ENCODE measurements at regions not wholly inside any gene's neighbourhood (a gene's known extent, or its start where the extent isn't known, plus 50 kb on each side); places are given as distances from the start of the nearest gene placed in this dataset.

DNA sequence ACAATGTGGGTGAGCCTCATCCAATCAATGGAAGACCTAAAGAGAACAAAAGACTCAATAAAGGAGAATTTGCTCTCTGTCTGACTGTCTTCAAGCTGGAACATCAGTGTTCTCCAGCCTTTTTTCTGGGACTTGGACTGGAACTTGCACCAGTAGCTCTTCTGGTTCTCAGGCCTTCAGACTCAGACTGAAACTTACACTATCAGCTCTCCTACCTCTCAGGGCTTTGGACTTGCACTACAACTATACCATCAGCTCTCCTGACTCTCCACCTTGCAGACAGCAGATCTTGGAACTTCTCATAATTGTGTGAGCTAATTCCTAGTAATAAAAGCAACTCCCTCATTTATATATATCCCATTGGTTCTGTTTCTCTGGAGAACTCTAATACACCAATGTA, 185.9 kb downstream of the SMIM20 start:
- TF ChIP-seq, protein P1, sequence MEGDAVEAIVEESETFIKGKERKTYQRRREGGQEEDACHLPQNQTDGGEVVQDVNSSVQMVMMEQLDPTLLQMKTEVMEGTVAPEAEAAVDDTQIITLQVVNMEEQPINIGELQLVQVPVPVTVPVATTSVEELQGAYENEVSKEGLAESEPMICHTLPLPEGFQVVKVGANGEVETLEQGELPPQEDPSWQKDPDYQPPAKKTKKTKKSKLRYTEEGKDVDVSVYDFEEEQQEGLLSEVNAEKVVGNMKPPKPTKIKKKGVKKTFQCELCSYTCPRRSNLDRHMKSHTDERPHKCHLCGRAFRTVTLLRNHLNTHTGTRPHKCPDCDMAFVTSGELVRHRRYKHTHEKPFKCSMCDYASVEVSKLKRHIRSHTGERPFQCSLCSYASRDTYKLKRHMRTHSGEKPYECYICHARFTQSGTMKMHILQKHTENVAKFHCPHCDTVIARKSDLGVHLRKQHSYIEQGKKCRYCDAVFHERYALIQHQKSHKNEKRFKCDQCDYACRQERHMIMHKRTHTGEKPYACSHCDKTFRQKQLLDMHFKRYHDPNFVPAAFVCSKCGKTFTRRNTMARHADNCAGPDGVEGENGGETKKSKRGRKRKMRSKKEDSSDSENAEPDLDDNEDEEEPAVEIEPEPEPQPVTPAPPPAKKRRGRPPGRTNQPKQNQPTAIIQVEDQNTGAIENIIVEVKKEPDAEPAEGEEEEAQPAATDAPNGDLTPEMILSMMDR (conservative IDR thresholded peaks at IDR 0.05; ENCODE audit: low read depth, low read length): no peak
- no peaks in the 10 kb centered on the region for H4K20me1 ChIP-seq (ENCODE audit: insufficient read depth)
- H3K27ac ChIP-seq: no peak overlapping the region
- no peaks in the 10 kb centered on the region for H3K27me3 ChIP-seq (ENCODE audit: insufficient read depth, low read depth)
- no peaks in the 10 kb centered on the region for H3K36me3 ChIP-seq (ENCODE audit: insufficient read depth)
- H2AFZ ChIP-seq (ENCODE audit: low read depth): no peak overlapping the region
- H3K4me2 ChIP-seq: no peak overlapping the region
- no peak overlapping the region for H3K9ac ChIP-seq
- H3K4me1 ChIP-seq (ENCODE audit: low read depth, poor library complexity, severe bottlenecking): no peaks in the 10 kb centered on the region
- no peaks in the 10 kb centered on the region for H3K79me2 ChIP-seq (ENCODE audit: insufficient read depth, low read depth)
- no peak overlapping the region for H3K4me3 ChIP-seq (IDR thresholded peaks at IDR 0.05; ENCODE audit: insufficient read depth, low read depth, low read length)

DNA sequence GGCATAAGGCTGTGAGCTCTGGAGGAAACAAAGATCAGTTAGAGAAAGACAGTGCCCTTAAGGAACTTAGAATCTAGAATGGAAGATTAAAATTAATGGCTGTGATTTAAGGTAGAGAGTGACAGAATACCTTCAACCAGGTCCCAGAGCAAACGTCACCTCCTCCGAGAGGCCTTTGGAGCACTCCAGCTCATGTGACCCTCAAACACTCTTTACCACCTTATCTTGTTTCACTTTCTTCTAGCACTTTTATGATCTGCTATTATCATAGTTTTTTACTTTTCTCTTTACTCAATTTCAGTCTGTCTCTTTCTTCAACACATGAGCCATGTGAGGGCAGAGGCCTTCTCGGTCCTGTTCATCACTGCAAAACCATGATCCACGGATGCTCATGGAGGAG, 187.0 kb downstream of the SMIM20 start:
- Histone ChIP-seq H3K9ac (no peak overlapping the region), H3K27me3 (ENCODE audit: insufficient read depth, low read depth) (no peaks in the 10 kb centered on the region), H2AFZ (ENCODE audit: low read depth) (no peak overlapping the region), H3K4me2 (no peak overlapping the region), H3K36me3 (ENCODE audit: insufficient read depth) (no peaks in the 10 kb centered on the region), H3K4me3 (IDR thresholded peaks at IDR 0.05; ENCODE audit: insufficient read depth, low read depth, low read length) (no peak overlapping the region), H4K20me1 (ENCODE audit: insufficient read depth) (no peaks in the 10 kb centered on the region), H3K27ac (no peak overlapping the region), H3K4me1 (ENCODE audit: low read depth, poor library complexity, severe bottlenecking) (no peaks in the 10 kb centered on the region), H3K79me2 (ENCODE audit: insufficient read depth, low read depth) (no peaks in the 10 kb centered on the region)
- TF ChIP-seq, protein P1 (conservative IDR thresholded peaks at IDR 0.05; ENCODE audit: low read depth, low read length): no peak

DNA sequence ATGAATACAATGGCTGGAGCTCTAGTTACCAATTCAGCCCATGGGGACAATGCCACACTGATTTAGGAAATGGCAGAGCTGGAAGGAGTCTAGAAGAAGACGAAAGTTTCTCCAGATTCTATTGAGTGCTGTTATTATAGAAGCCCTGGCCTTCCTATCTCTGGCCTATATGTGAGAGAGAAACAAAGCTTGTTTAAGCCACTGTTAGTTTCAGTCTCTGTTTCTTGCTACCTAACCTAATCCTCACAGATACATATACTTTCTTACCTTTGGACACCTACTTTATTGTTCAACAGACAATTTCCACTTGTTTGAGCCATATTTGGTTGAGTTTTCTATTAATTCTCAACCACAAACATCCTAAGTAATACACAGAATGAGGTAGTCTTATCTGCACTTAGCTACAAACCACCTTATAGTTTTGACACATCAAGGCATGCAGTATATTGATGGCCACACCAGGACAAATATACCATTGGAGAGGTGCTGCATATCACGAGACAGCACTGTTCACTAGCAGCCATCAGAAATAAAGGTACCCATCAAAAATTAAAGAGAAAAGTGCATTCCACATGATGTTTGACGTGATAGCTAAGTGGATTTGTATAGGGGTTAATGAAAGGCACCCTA, 190.2 kb downstream of the SMIM20 start:
- Histone ChIP-seq H3K9ac (no peak overlapping the region), H3K4me3 (IDR thresholded peaks at IDR 0.05; ENCODE audit: insufficient read depth, low read depth, low read length) (no peak overlapping the region), H2AFZ (ENCODE audit: low read depth) (no peak overlapping the region), H3K4me2 (no peak overlapping the region), H3K4me1 (ENCODE audit: low read depth, poor library complexity, severe bottlenecking) (no peaks in the 10 kb centered on the region), H3K79me2 (ENCODE audit: insufficient read depth, low read depth) (no peaks in the 10 kb centered on the region), H3K27ac (no peak overlapping the region), H4K20me1 (ENCODE audit: insufficient read depth) (no peaks in the 10 kb centered on the region), H3K27me3 (ENCODE audit: insufficient read depth, low read depth) (no peaks in the 10 kb centered on the region), H3K36me3 (ENCODE audit: insufficient read depth) (no peaks in the 10 kb centered on the region)
- TF ChIP-seq, protein P1 (conservative IDR thresholded peaks at IDR 0.05; ENCODE audit: low read depth, low read length): no peak

DNA sequence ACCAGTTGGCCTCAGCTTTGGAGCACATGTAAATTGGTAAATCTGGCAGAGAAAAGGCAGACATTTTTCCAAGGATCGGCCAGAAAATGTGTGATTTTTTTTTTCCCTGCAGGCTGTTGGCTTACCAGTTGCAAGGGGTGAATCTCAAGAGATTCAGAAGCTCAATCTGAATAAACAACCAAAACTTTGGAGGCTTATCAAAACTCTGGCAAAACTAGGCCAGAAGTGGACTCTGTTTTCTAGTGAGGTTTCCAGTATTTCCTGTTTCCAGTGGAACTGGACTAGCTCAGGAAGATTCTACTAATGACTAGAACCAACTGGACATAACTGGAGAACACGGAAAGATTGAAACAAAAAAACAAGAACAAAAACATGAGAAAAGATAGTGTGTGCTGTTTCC, 191.3 kb downstream of the SMIM20 start:
- TF ChIP-seq, protein P1 (conservative IDR thresholded peaks at IDR 0.05; ENCODE audit: low read depth, low read length): no peak
- no peaks in the 10 kb centered on the region for H3K79me2 ChIP-seq (ENCODE audit: insufficient read depth, low read depth)
- H2AFZ ChIP-seq (ENCODE audit: low read depth): no peak overlapping the region
- no peak overlapping the region for H3K27ac ChIP-seq
- H3K4me2 ChIP-seq: no peak overlapping the region
- H3K9ac ChIP-seq: no peak overlapping the region
- no peak overlapping the region for H3K4me3 ChIP-seq (IDR thresholded peaks at IDR 0.05; ENCODE audit: insufficient read depth, low read depth, low read length)
- no peaks in the 10 kb centered on the region for H3K36me3 ChIP-seq (ENCODE audit: insufficient read depth)
- no peaks in the 10 kb centered on the region for H4K20me1 ChIP-seq (ENCODE audit: insufficient read depth)
- H3K27me3 ChIP-seq (ENCODE audit: insufficient read depth, low read depth): no peaks in the 10 kb centered on the region
- no peaks in the 10 kb centered on the region for H3K4me1 ChIP-seq (ENCODE audit: low read depth, poor library complexity, severe bottlenecking)

Data from KMS-11 (cell line).